ENCODE measurements at regions not wholly inside any gene's neighbourhood (a gene's known extent, or its start where the extent isn't known, plus 50 kb on each side); places are given as distances from the start of the nearest gene placed in this dataset.

GRCh38 chr1:224486801-224487583 is 52.4 kb upstream of the WDR26 start:
- no peak for DNase-seq

GRCh38 chr1:224488806-224489499 is 54.4 kb upstream of the WDR26 start:
- no peak for DNase-seq

- DNase-seq = no peak
Measured at GRCh38 chr1:224489534-224490365, 55.2 kb upstream of the WDR26 start.

- no peak for DNase-seq
Measured at GRCh38 chr1:224490549-224491537, 56.2 kb upstream of the WDR26 start.

- DNase-seq = no peak
Measured at GRCh38 chr1:224492015-224492414, 57.4 kb upstream of the WDR26 start.

- no peak for DNase-seq
Measured at GRCh38 chr1:224492632-224493031, 58.0 kb upstream of the WDR26 start.

GRCh38 chr1:224493269-224493668 is 58.7 kb upstream of the WDR26 start:
- no peak for DNase-seq

GRCh38 chr1:224494343-224494742 is 59.7 kb upstream of the WDR26 start:
- DNase-seq = no peak

GRCh38 chr1:224495866-224496265 is 61.3 kb upstream of the WDR26 start:
- DNase-seq = no peak

- DNase-seq = no peak
Measured at GRCh38 chr1:224496826-224497225, 62.2 kb upstream of the WDR26 start.

GRCh38 chr1:224497714-224498573 is 63.3 kb upstream of the WDR26 start:
- DNase-seq = peak; percentile 44 to 92

GRCh38 chr1:224498574-224499170 is 64.1 kb upstream of the WDR26 start:
- DNase-seq = peak in 1 of 2 donors; percentile 22

GRCh38 chr1:224499204-224499603 is 64.6 kb upstream of the WDR26 start:
- DNase-seq = no peak

GRCh38 chr1:224500796-224501195 is 66.2 kb upstream of the WDR26 start:
- peak in 1 of 2 donors; percentile 40 for DNase-seq

- DNase-seq = no peak
Measured at GRCh38 chr1:224501836-224502235, 67.2 kb upstream of the WDR26 start.

- DNase-seq = no peak
Measured at GRCh38 chr1:224502459-224503160, 68.0 kb upstream of the WDR26 start.

GRCh38 chr1:224503161-224504118 is 68.8 kb upstream of the WDR26 start:
- DNase-seq = peak; percentile 27 to 78

- no peak for DNase-seq
Measured at GRCh38 chr1:224504297-224505041, 69.9 kb upstream of the WDR26 start.
